ENCODE measurements at regions not wholly inside any gene's neighbourhood (a gene's known extent, or its start where the extent isn't known, plus 50 kb on each side); places are given as distances from the start of the nearest gene placed in this dataset.

GRCh38 chr10:8352171-8353075 lies 297.9 kb downstream of the GATA3 start:
- Histone ChIP-seq H3K79me2 (ENCODE audit: control insufficient read depth, insufficient read depth, low read length) (no peaks in the 10 kb centered on the region), H3K4me3 (replicated peaks in 1 of 3; ENCODE audit: insufficient read depth in 1 of 3, low read depth in 1 of 3, low read length in 3 of 3) (no peak overlapping the region), H3K27me3 (ENCODE audit: control insufficient read depth in 2 of 2, insufficient read depth in 2 of 2, low read length in 2 of 2) (peaks cover 4 to 11% of the 10 kb centered on the region in 2 experiments), H3K9ac (replicated peaks; ENCODE audit: extremely low read depth, insufficient read depth, low read length) (no peak overlapping the region), H2AFZ (ENCODE audit: low read depth, low read length) (no peak overlapping the region), H3K4me1 (ENCODE audit: control insufficient read depth, extremely low read depth, insufficient read depth, low read length) (no peaks in the 10 kb centered on the region), H3K36me3 (ENCODE audit: control insufficient read depth in 2 of 2, extremely low read depth in 1 of 2, insufficient read depth in 2 of 2, low read length in 2 of 2) (no peaks in the 10 kb centered on the region), H3K27ac (ENCODE audit: insufficient read depth, low read depth, low read length) (no peak overlapping the region), H4K20me1 (replicated peaks; ENCODE audit: control insufficient read depth, extremely low read depth, insufficient read depth, low read length) (no peaks in the 10 kb centered on the region), H3K4me2 (ENCODE audit: insufficient read depth, low read length) (no peak overlapping the region), H3K9me3 (replicated peaks; ENCODE audit: control insufficient read depth, insufficient read depth, low read length) (no peaks in the 10 kb centered on the region), H3K9me1 (replicated peaks; ENCODE audit: control insufficient read depth, extremely low read depth, insufficient read depth, low read length) (no peaks in the 10 kb centered on the region)
- BruUV-seq (replicated peaks): no TSS peak
- DNase-seq (ENCODE audit: low read depth, low spot score): no peak
- TF ChIP-seq MAX (IDR thresholded peaks at IDR 0.05; ENCODE audit: insufficient read depth, insufficient read length): no peak
- no peak for TF ChIP-seq POLR2A (IDR thresholded peaks at IDR 0.05; ENCODE audit: low read depth, low read length)
- TF ChIP-seq MYC (IDR thresholded peaks at IDR 0.05; ENCODE audit: low read depth, low read length): no peak
- TF ChIP-seq GATA2 (IDR thresholded peaks at IDR 0.05; ENCODE audit: insufficient read depth, insufficient read length, low read depth, low read length): no peak
- TF ChIP-seq POLR2AphosphoS5 (IDR thresholded peaks at IDR 0.05; ENCODE audit: insufficient read depth, low read depth, low read length): no peak
- TF ChIP-seq JUN (IDR thresholded peaks at IDR 0.05; ENCODE audit: borderline replicate concordance, insufficient read depth, insufficient read length, low read depth): no peak
- ChIA-PET POLR2A (no interaction called here), CTCF (interaction anchor here (0.9 to 1.6 kb wide), 2 partner anchors 10 to 480 kb away, joined by 3 to 4 read pairs; no protein-coding TSS in a partner anchor)
- FAIRE-seq: no peak
- intact Hi-C loops (cut with micrococcal nuclease) (no loop called here), dilution Hi-C loops (cut with MboI; ENCODE audit: extremely low pct_ligation_motif_present, low sequenced_read_pairs) (no loop called here)

- Histone ChIP-seq H3K9me1 (replicated peaks; ENCODE audit: control insufficient read depth, extremely low read depth, insufficient read depth, low read length) (no peaks in the 10 kb centered on the region), H2AFZ (ENCODE audit: low read depth, low read length) (no peak overlapping the region), H3K36me3 (ENCODE audit: control insufficient read depth in 2 of 2, extremely low read depth in 1 of 2, insufficient read depth in 2 of 2, low read length in 2 of 2) (no peaks in the 10 kb centered on the region), H3K4me1 (ENCODE audit: control insufficient read depth, extremely low read depth, insufficient read depth, low read length) (no peaks in the 10 kb centered on the region), H3K79me2 (ENCODE audit: control insufficient read depth, insufficient read depth, low read length) (no peaks in the 10 kb centered on the region), H3K4me3 (replicated peaks in 1 of 3; ENCODE audit: insufficient read depth in 1 of 3, low read depth in 1 of 3, low read length in 3 of 3) (no peak overlapping the region), H3K4me2 (ENCODE audit: insufficient read depth, low read length) (no peak overlapping the region), H3K9me3 (replicated peaks; ENCODE audit: control insufficient read depth, insufficient read depth, low read length) (no peaks in the 10 kb centered on the region), H4K20me1 (replicated peaks; ENCODE audit: control insufficient read depth, extremely low read depth, insufficient read depth, low read length) (no peaks in the 10 kb centered on the region), H3K27me3 (ENCODE audit: control insufficient read depth in 2 of 2, insufficient read depth in 2 of 2, low read length in 2 of 2) (peaks cover 0 to 7% of the 10 kb centered on the region in 2 experiments), H3K9ac (replicated peaks; ENCODE audit: extremely low read depth, insufficient read depth, low read length) (no peak overlapping the region), H3K27ac (ENCODE audit: insufficient read depth, low read depth, low read length) (no peak overlapping the region)
- BruUV-seq (replicated peaks): no TSS peak
- TF ChIP-seq, protein P1, sequence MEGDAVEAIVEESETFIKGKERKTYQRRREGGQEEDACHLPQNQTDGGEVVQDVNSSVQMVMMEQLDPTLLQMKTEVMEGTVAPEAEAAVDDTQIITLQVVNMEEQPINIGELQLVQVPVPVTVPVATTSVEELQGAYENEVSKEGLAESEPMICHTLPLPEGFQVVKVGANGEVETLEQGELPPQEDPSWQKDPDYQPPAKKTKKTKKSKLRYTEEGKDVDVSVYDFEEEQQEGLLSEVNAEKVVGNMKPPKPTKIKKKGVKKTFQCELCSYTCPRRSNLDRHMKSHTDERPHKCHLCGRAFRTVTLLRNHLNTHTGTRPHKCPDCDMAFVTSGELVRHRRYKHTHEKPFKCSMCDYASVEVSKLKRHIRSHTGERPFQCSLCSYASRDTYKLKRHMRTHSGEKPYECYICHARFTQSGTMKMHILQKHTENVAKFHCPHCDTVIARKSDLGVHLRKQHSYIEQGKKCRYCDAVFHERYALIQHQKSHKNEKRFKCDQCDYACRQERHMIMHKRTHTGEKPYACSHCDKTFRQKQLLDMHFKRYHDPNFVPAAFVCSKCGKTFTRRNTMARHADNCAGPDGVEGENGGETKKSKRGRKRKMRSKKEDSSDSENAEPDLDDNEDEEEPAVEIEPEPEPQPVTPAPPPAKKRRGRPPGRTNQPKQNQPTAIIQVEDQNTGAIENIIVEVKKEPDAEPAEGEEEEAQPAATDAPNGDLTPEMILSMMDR (IDR thresholded peaks at IDR 0.05; ENCODE audit: extremely low read depth in 1 of 2, insufficient read depth in 1 of 2, low read depth in 1 of 2, low read length in 2 of 2): no peak
- TF ChIP-seq MAX (IDR thresholded peaks at IDR 0.05; ENCODE audit: insufficient read depth, insufficient read length) (no peak), POLR2A (IDR thresholded peaks at IDR 0.05; ENCODE audit: low read depth, low read length) (no peak), MYC (IDR thresholded peaks at IDR 0.05; ENCODE audit: low read depth, low read length) (no peak), FOS (IDR thresholded peaks at IDR 0.05; ENCODE audit: borderline replicate concordance, insufficient read depth, low read length) (no peak), GATA2 (IDR thresholded peaks at IDR 0.05; ENCODE audit: insufficient read depth, insufficient read length, low read depth, low read length) (no peak), POLR2AphosphoS5 (IDR thresholded peaks at IDR 0.05; ENCODE audit: insufficient read depth, low read depth, low read length) (no peak), JUN (IDR thresholded peaks at IDR 0.05; ENCODE audit: borderline replicate concordance, insufficient read depth, insufficient read length, low read depth) (no peak), EZH2 (IDR thresholded peaks at IDR 0.05; ENCODE audit: borderline replicate concordance, low read depth, low read length, severe bottlenecking) (no peak)
- intact Hi-C loops (cut with micrococcal nuclease) (no loop called here), dilution Hi-C loops (cut with MboI; ENCODE audit: extremely low pct_ligation_motif_present, low sequenced_read_pairs) (no loop called here)
- FAIRE-seq (no peak), DNase-seq (ENCODE audit: low read depth, low spot score) (no peak)
- ChIA-PET CTCF (no interaction called here), POLR2A (no interaction called here)
These were observed 301.8 kb downstream of the GATA3 start for GRCh38 chr10:8356283-8356682.

Data from endothelial cell of umbilical vein (primary cell).